H1 (cell line): ENCODE measurements at regions not wholly inside any gene's neighbourhood (a gene's known extent, or its start where the extent isn't known, plus 50 kb on each side); places are given as distances from the start of the nearest gene placed in this dataset.

Experiments used
- CTCF ChIA-PET: fragments of 300-600 bp; sonication (Branson Sonifier 250); formaldehyde crosslinking; loops from one replicate; lab custom pipeline; 2021; ENCODE audit not compliant: partially characterized antibody; lab: Charles Lee
- POLR2A ChIA-PET: fragments of 300-600 bp; sonication (Branson Sonifier 250); formaldehyde crosslinking; loops from one replicate; lab custom pipeline; 2021; ENCODE audit warnings: inconsistent platforms; ENCODE audit not compliant: partially characterized antibody; lab: Charles Lee
- DNase-seq, 2 experiments: peaks; one replicate each; pipeline versions ENCODE4 v3.0.0 to v3.0.0-alpha.2; 2010 to 2022; ENCODE audit warnings: low spot score in 2 of 2, low read depth in 1 of 2, mixed read lengths in 1 of 2
- FAIRE-seq: peaks from 2 replicates; lab custom pipeline; 2011; peaks lifted over from hg19 to GRCh38; lab: Jason Lieb, UNC
- H2AFZ ChIP-seq: 2 replicates; pipeline ENCODE4 v1.8.1; 2012; ENCODE audit warnings: low read length, inconsistent platforms
- H2AK5ac ChIP-seq: 2 replicates; pipeline ENCODE4 v1.6.1; 2013; ENCODE audit warnings: low read depth, low read length
- H2BK120ac ChIP-seq: replicated peaks from 2 replicates; pipeline ENCODE3; 2013; ENCODE audit warnings: low read depth, low read length, inconsistent platforms
- H2BK12ac ChIP-seq: 2 replicates; pipeline ENCODE4 v1.6.1; 2013; ENCODE audit warnings: low read depth, low read length
- H2BK15ac ChIP-seq: 2 replicates; pipeline ENCODE4 v1.6.1; 2013; ENCODE audit warnings: low read length
- H2BK20ac ChIP-seq: 2 replicates; pipeline ENCODE4 v1.6.1; 2013; ENCODE audit warnings: low read length
- H2BK5ac ChIP-seq: 2 replicates; pipeline ENCODE4 v1.6.1; 2013; ENCODE audit warnings: low read depth, low read length
- H3K14ac ChIP-seq: 2 replicates; pipeline ENCODE4 v1.6.1; 2013; ENCODE audit warnings: inconsistent platforms; ENCODE audit not compliant: insufficient read length
- H3K18ac ChIP-seq: 2 replicates; pipeline ENCODE4 v1.6.1; 2013; ENCODE audit warnings: low read length; ENCODE audit errors: extremely low read depth
- H3K23ac ChIP-seq: 2 replicates; pipeline ENCODE4 v1.6.1; 2013; ENCODE audit warnings: inconsistent platforms; ENCODE audit not compliant: insufficient read length
- H3K23me2 ChIP-seq: 2 replicates; pipeline ENCODE4 v1.6.1; 2013; ENCODE audit warnings: low read depth, low read length
- H3K27ac ChIP-seq: 2 replicates; pipeline ENCODE4 v1.6.1; 2011; ENCODE audit warnings: low read depth, low read length, inconsistent platforms
- H3K27me3 ChIP-seq, 4 experiments: replicated peaks in 1 of 4; 1 replicate in 1 of 4; 2 replicates in 3 of 4; pipeline versions ENCODE4 v1.6.1 to v1.8.1; 2011 to 2013; ENCODE audit warnings: low read length in 3 of 4, mild to moderate bottlenecking in 3 of 4, inconsistent platforms in 2 of 4, mixed read lengths in 2 of 4, moderate library complexity in 1 of 4; ENCODE audit not compliant: control insufficient read depth in 3 of 4, insufficient read depth in 3 of 4; ENCODE audit errors: extremely low read depth in 1 of 4
- H3K36me3 ChIP-seq, 4 experiments: 2 replicates each; pipeline versions ENCODE4 v1.6.1 to v1.8.1; 2011 to 2013; ENCODE audit warnings: mild to moderate bottlenecking in 4 of 4, low read length in 3 of 4, moderate library complexity in 2 of 4, control low read depth in 1 of 4, inconsistent platforms in 1 of 4; ENCODE audit not compliant: insufficient read depth in 4 of 4, control insufficient read depth in 2 of 4
- H3K4ac ChIP-seq: replicated peaks from 2 replicates; pipeline ENCODE3; 2013; ENCODE audit warnings: low read length, low read depth, mixed read lengths, inconsistent platforms; ENCODE audit not compliant: insufficient read length
- H3K4me1 ChIP-seq, 4 experiments: replicated peaks in 1 of 4; 1 replicate in 1 of 4; 2 replicates in 3 of 4; pipeline versions ENCODE4 v1.6.1 to v1.8.1; 2011 to 2013; ENCODE audit warnings: low read length in 3 of 4, inconsistent platforms in 2 of 4, mixed read lengths in 1 of 4; ENCODE audit not compliant: insufficient read depth in 4 of 4, control insufficient read depth in 3 of 4
- H3K4me2 ChIP-seq, 2 experiments: 2 replicates each; pipeline versions ENCODE4 v1.6.1 to v1.8.1; 2011 to 2013; ENCODE audit warnings: low read depth in 2 of 2, low read length in 2 of 2, control low read depth in 1 of 2, inconsistent platforms in 1 of 2, mild to moderate bottlenecking in 1 of 2; ENCODE audit not compliant: insufficient read depth in 1 of 2
- H3K4me3 ChIP-seq, 4 experiments: fragments of 200-600, 300-600 bp in 1 of 4; sonication (generic), shearing (Covaris generic), sonication (Bioruptor Twin) in 1 of 4; 2 replicates each; pipeline versions ENCODE4 v1.5.1 to v1.8.1; 2011 to 2016; ENCODE audit warnings: low read length in 4 of 4, low read depth in 3 of 4, control low read depth in 2 of 4, inconsistent platforms in 2 of 4, mild to moderate bottlenecking in 2 of 4, mixed read lengths in 1 of 4, moderate library complexity in 1 of 4; ENCODE audit not compliant: insufficient read depth in 2 of 4; ENCODE audit errors: extremely low read depth in 1 of 4
- H3K56ac ChIP-seq: replicated peaks from 2 replicates; pipeline ENCODE3; 2013; ENCODE audit warnings: low read depth, mild to moderate bottlenecking, mixed read lengths, low read length, inconsistent platforms; ENCODE audit not compliant: insufficient read length
- H3K79me1 ChIP-seq: 2 replicates; pipeline ENCODE4 v1.6.1; 2013; ENCODE audit warnings: low read depth, low read length, control low read depth
- H3K79me2 ChIP-seq, 2 experiments: 2 replicates each; pipeline versions ENCODE4 v1.6.1 to v1.8.1; 2012 to 2013; ENCODE audit warnings: low read length in 2 of 2, mild to moderate bottlenecking in 2 of 2, inconsistent platforms in 1 of 2; ENCODE audit not compliant: insufficient read depth in 2 of 2, control insufficient read depth in 1 of 2
- H3K9ac ChIP-seq, 4 experiments: replicated peaks in 1 of 4; 1 replicate in 1 of 4; 2 replicates in 3 of 4; pipeline versions ENCODE4 v1.6.1 to v1.8.1; 2011 to 2013; ENCODE audit warnings: low read depth in 3 of 4, low read length in 3 of 4, control low read depth in 2 of 4, mild to moderate bottlenecking in 2 of 4, moderate library complexity in 2 of 4, inconsistent platforms in 1 of 4; ENCODE audit errors: extremely low read depth in 1 of 4
- H3K9me3 ChIP-seq, 2 experiments: 2 replicates each; pipeline versions ENCODE4 v1.6.1 to v1.8.1; 2012 to 2013; ENCODE audit warnings: mild to moderate bottlenecking in 2 of 2, moderate library complexity in 2 of 2, control low read depth in 1 of 2, inconsistent platforms in 1 of 2, low read depth in 1 of 2, low read length in 1 of 2, mixed read lengths in 1 of 2; ENCODE audit not compliant: insufficient read depth in 2 of 2
- H4K20me1 ChIP-seq, 2 experiments: replicated peaks in 1 of 2; 2 replicates each; pipeline versions ENCODE3 to v1.8.1; 2011 to 2013; ENCODE audit warnings: inconsistent platforms in 2 of 2, low read length in 2 of 2, mild to moderate bottlenecking in 1 of 2; ENCODE audit not compliant: insufficient read depth in 2 of 2, control insufficient read depth in 1 of 2
- H4K5ac ChIP-seq: 2 replicates; pipeline ENCODE4 v1.6.1; 2013; ENCODE audit warnings: low read length, low read depth, mixed read lengths, inconsistent platforms; ENCODE audit not compliant: insufficient read length
- H4K8ac ChIP-seq: 2 replicates; pipeline ENCODE4 v1.8.0; 2013; ENCODE audit warnings: mild to moderate bottlenecking, moderate library complexity, low read length, inconsistent platforms; ENCODE audit not compliant: insufficient read depth; ENCODE audit errors: extremely low read depth
- H4K91ac ChIP-seq: replicated peaks from 2 replicates; pipeline ENCODE3; 2013; ENCODE audit warnings: low read length, mixed read lengths, inconsistent platforms; ENCODE audit not compliant: insufficient read length
- CHD7 ChIP-seq: fragments of 300-600 bp; sonication (generic); IDR thresholded peaks from 2 replicates; pipeline ENCODE4 v1.7.1; 2012; ENCODE audit warnings: low read length, moderate library complexity, mild to moderate bottlenecking, inconsistent platforms; ENCODE audit not compliant: insufficient replicate concordance
- WGBS, 2 experiments: shearing (Covaris generic) in 1 of 2; methylation state at CpG; one replicate each; pipeline versions ENCODE4 v1.1.6 to v1.1.7; 2013 to 2015; ENCODE audit warnings: low lambda C conversion rate in 2 of 2, mixed read lengths in 2 of 2, inconsistent platforms in 1 of 2, low coverage in 1 of 2, missing lambda C conversion rate in 1 of 2; ENCODE audit not compliant: insufficient replicate concordance in 2 of 2, insufficient coverage in 1 of 2, insufficient read length in 1 of 2; ENCODE audit errors: extremely low coverage in 1 of 2, missing lambda C conversion rate in 1 of 2; 5-methylcytosine and 5-hydroxymethylcytosine counted together

DNA sequence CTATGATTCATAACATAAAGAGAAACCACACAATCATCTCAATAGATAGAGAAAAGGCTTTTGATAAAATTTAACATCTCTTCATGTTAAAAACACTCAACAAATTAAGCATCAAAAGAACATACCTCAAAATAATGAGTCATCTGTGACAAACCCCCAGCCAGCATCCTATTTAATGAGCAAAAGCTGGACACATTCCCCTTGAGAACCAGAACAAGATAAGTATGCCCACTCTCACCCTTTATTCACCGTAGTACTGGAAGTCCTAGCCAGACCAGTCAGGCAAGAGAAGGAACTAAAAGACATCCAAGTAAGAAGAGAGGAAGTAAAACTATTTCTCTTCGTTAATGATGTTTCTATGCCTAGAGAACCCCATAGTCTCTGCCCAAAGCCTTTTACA, 507.2 kb downstream of the PABPC4L start:
- CTCF ChIA-PET: no interaction called here
- Histone ChIP-seq H3K4me2 (no peak overlapping the region), H2BK20ac (no peak overlapping the region), H3K4me1 (no peaks in the 10 kb centered on the region), H4K20me1 (no peaks in the 10 kb centered on the region), H3K36me3 (no peaks in the 10 kb centered on the region), H4K8ac (no peak overlapping the region), H3K14ac (no peak overlapping the region), H3K79me2 (no peaks in the 10 kb centered on the region), H3K9me3 (peaks cover 0 to 8% of the 10 kb centered on the region in 2 experiments; a peak in 1 of 4 replicates), H3K18ac (no peak overlapping the region), H3K23ac (no peak overlapping the region), H2AFZ (no peak overlapping the region), H3K4me3 (no peak overlapping the region), H3K23me2 (no peaks in the 10 kb centered on the region), H4K5ac (no peak overlapping the region), H3K27me3 (no peaks in the 10 kb centered on the region), H2BK120ac (no peak overlapping the region), H2AK5ac (no peak overlapping the region), H4K91ac (no peak overlapping the region), H3K4ac (no peak overlapping the region), H3K56ac (no peak overlapping the region), H3K9ac (no peak overlapping the region), H2BK12ac (no peak overlapping the region), H2BK5ac (no peak overlapping the region), H3K27ac (no peak overlapping the region), H3K79me1 (no peaks in the 10 kb centered on the region), H2BK15ac (no peak overlapping the region)
- WGBS, 2 experiments: 88% methylated on average over 2 of the region's 2 CpGs; no CpG with 5 or more reads in 1 of the 2 experiments
- POLR2A ChIA-PET: no interaction called here
- DNase-seq: no peak
- FAIRE-seq: no peak
- TF ChIP-seq CHD7: no peak
